ENCODE measurements at regions not wholly inside any gene's neighbourhood (a gene's known extent, or its start where the extent isn't known, plus 50 kb on each side); places are given as distances from the start of the nearest gene placed in this dataset.

DNA sequence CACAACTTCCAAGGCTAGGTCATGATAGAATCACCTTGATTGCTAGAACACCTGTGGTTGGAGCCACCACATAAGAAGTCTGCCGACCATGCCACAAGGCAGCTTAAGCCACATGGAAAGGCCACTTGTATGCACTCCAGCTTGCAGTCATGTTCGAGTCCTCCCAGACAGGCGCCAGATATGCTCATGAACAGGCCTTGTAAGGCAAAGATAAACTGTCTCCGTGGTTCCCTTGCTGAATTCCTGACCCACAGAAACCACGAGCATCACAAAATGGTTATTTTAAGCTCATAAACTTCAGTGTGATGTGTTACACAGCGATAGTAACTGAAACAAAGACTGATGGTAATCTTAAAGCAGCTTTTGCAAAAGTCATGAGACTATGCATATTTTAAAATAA lies 188.4 kb upstream of the DAPK1 start:
- Histone ChIP-seq H3K36me3 (no peaks in the 10 kb centered on the region), H3K27me3 (no peaks in the 10 kb centered on the region), H3K27ac (no peak overlapping the region), H3K4me3 (no peak overlapping the region), H3K4me1 (no peaks in the 10 kb centered on the region), H3K9me3 (no peaks in the 10 kb centered on the region)
- DNase-seq: no peak
- intact Hi-C loops (cut with DNase I; ENCODE audit: low total_unique reads): no loop called here
- TF ChIP-seq CTCF (IDR thresholded peaks at IDR 0.05) (no peak), POLR2A (IDR thresholded peaks at IDR 0.05) (no peak)

GRCh38 chr9:87310827-87311523 lies 186.7 kb upstream of the DAPK1 start:
- Histone ChIP-seq H3K9me3 (no peaks in the 10 kb centered on the region), H3K27ac (no peak overlapping the region), H3K27me3 (no peaks in the 10 kb centered on the region), H3K36me3 (no peaks in the 10 kb centered on the region), H3K4me3 (no peak overlapping the region), H3K4me1 (no peaks in the 10 kb centered on the region)
- TF ChIP-seq CTCF (IDR thresholded peaks at IDR 0.05) (no peak), POLR2A (IDR thresholded peaks at IDR 0.05) (no peak)
- intact Hi-C loops (cut with DNase I; ENCODE audit: low total_unique reads): no loop called here
- no peak for DNase-seq

- Histone ChIP-seq H3K9me3 (no peaks in the 10 kb centered on the region), H3K27me3 (no peaks in the 10 kb centered on the region), H3K36me3 (no peaks in the 10 kb centered on the region), H3K4me3 (no peak overlapping the region), H3K4me1 (peaks cover 5% of the 10 kb centered on the region in 2 donors), H3K27ac (no peak overlapping the region)
- DNase-seq: no peak
- intact Hi-C loops (cut with DNase I; ENCODE audit: low total_unique reads): loop anchor here (5.0 to 10.0 kb wide), 4 partner anchors 192 to 885 kb away; partner anchors contain the start of gene GAS1
- no peak for TF ChIP-seq CTCF (IDR thresholded peaks at IDR 0.05)
- no peak for TF ChIP-seq POLR2A (IDR thresholded peaks at IDR 0.05)
Measured at GRCh38 chr9:87319656-87320055, 178.0 kb upstream of the DAPK1 start.

- no peaks in the 10 kb centered on the region for H3K36me3 ChIP-seq
- TF ChIP-seq POLR2A (IDR thresholded peaks at IDR 0.05): no peak
- TF ChIP-seq CTCF (IDR thresholded peaks at IDR 0.05): no peak
- no peak overlapping the region for H3K27ac ChIP-seq
- no peak for DNase-seq
- H3K27me3 ChIP-seq: no peaks in the 10 kb centered on the region
- H3K4me3 ChIP-seq: no peak overlapping the region
- no peaks in the 10 kb centered on the region for H3K9me3 ChIP-seq
- peaks cover 5% of the 10 kb centered on the region in 2 donors for H3K4me1 ChIP-seq
- intact Hi-C loops (cut with DNase I; ENCODE audit: low total_unique reads): loop anchor here (5.0 to 10.0 kb wide), 4 partner anchors 193 to 886 kb away; partner anchors contain the start of gene GAS1
Measured at GRCh38 chr9:87320146-87320884, 177.4 kb upstream of the DAPK1 start.
